Progenitor cell of endocrine pancreas (in vitro differentiated cells): ENCODE measurements at regions not wholly inside any gene's neighbourhood (a gene's known extent, or its start where the extent isn't known, plus 50 kb on each side); places are given as distances from the start of the nearest gene placed in this dataset.

Source experiments
- DNase-seq: peaks from one replicate; pipeline ENCODE4 v3.0.0; 2021; ENCODE audit warnings: low spot score; ENCODE audit not compliant: unreplicated experiment
- H3K27ac Mint-ChIP-seq: 2 replicates; pipeline ENCODE4 v1.8.0; 2021; ENCODE audit warnings: mild to moderate bottlenecking, moderate library complexity, mixed read lengths
- H3K27me3 Mint-ChIP-seq: 2 replicates; pipeline ENCODE4 v1.8.0; 2021; ENCODE audit warnings: mixed read lengths
- H3K36me3 Mint-ChIP-seq: 2 replicates; pipeline ENCODE4 v1.8.0; 2022; ENCODE audit warnings: mixed read lengths; ENCODE audit not compliant: insufficient read depth
- H3K4me1 Mint-ChIP-seq: 2 replicates; pipeline ENCODE4 v1.8.0; 2021; ENCODE audit warnings: low read depth, mixed read lengths
- H3K4me3 Mint-ChIP-seq: 2 replicates; pipeline ENCODE4 v1.8.0; 2021; ENCODE audit warnings: low read depth, mild to moderate bottlenecking, moderate library complexity, mixed read lengths
- H3K9me3 Mint-ChIP-seq: 2 replicates; pipeline ENCODE4 v1.8.0; 2021; ENCODE audit warnings: low read depth, mixed read lengths
- CTCF ChIP-seq: fragments of 200-600 bp; sonication (generic); IDR thresholded peaks from one replicate; pipeline ENCODE4 v1.5.0; 2021; ENCODE audit warnings: antibody characterized with exemption, mild to moderate bottlenecking; ENCODE audit not compliant: unreplicated experiment

GRCh38 chr13:106377931-106378662 lies 157.4 kb downstream of the EFNB2 start:
- no peaks in the 10 kb centered on the region for H3K27me3 Mint-ChIP-seq
- peaks cover 40% of the 10 kb centered on the region for H3K4me1 Mint-ChIP-seq
- no peak overlapping the region for H3K27ac Mint-ChIP-seq
- peaks cover 5% of the 10 kb centered on the region for H3K9me3 Mint-ChIP-seq
- H3K36me3 Mint-ChIP-seq, result no peaks in the 10 kb centered on the region
- no peak for TF ChIP-seq CTCF
- no peak for DNase-seq
- H3K4me3 Mint-ChIP-seq, result no peak overlapping the region

DNA sequence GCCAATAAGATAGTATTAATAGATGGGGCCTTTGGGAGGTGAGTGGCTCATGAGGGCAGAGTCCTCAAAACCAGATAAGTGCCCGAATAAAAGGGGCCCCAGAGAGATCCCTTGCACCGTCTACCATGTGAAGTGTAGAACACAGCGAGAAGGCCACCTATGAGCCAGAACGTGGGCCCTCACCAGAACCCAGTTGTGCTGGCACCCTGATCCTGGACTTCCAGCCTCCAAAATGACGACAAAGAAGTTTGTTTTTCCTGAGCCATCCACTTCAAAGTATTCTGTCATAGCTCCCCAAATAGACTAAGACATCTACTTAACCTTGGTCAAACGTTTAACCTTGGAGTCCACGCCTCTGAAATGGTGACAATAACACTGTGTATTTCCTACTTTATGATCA lies 158.1 kb downstream of the EFNB2 start:
- H3K27me3 Mint-ChIP-seq, result no peaks in the 10 kb centered on the region
- peaks cover 2% of the 10 kb centered on the region for H3K9me3 Mint-ChIP-seq
- no peaks in the 10 kb centered on the region for H3K36me3 Mint-ChIP-seq
- H3K4me3 Mint-ChIP-seq, result no peak overlapping the region
- no peak overlapping the region for H3K27ac Mint-ChIP-seq
- H3K4me1 Mint-ChIP-seq, result peaks cover 43% of the 10 kb centered on the region
- no peak for DNase-seq
- no peak for TF ChIP-seq CTCF

DNA sequence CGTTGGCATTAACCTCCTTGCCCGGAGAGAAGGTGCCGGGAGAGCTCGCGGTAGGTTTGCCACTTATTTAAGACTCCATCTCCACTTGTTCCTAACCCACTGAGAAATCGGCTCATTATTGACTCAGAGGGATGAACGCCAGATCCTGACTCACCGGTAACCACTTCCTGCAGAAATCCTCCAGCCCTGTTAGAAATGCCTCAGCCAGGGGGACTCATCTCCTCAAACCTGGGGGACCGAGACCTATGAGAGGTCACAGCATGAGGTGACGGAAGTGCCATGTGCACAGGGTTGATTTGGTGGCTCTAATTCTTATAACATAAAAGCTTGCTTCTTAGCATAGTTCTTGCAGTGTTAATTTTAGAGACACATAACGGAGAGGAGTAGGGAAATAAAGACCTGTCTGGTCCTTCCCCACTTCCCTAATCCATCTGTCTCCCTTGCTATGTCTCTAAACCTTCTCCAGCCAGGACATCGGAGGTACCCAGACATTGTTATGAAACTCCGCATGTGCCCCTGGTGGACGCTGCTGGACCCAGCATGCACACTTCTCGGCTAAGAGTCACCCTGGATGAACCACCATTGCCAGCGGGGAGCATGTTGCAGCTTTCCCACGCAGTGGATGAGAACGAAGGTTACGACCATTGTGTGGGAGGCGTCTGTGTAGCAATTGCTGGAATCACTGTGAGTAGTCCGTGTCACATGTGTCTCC lies 158.9 kb downstream of the EFNB2 start:
- Mint-ChIP-seq H3K4me1 (peaks cover 37% of the 10 kb centered on the region), H3K9me3 (peaks cover 2% of the 10 kb centered on the region), H3K27ac (no peak overlapping the region), H3K36me3 (no peaks in the 10 kb centered on the region), H3K27me3 (no peaks in the 10 kb centered on the region), H3K4me3 (no peak overlapping the region)
- no peak for TF ChIP-seq CTCF
- no peak for DNase-seq

DNA sequence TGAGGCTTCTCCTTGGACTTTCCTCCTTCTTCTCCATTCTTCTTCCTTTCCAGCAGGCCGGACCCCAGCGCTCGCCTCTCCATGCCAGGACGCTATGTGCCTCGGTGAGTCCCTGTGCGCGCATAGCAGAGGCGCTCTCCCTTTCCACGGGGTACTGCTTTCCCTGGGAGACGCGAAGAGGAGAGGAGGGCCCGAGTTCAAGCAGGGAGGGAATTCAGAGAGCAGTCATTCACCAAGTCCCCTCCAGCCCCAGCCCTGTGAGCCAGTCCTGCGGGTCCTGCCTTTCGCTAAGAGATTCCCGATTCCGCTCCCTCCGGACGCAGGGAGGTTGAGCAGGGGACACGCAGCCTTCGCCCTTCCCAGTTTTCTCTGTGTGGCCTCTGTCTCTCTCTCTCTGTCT lies 160.4 kb downstream of the EFNB2 start:
- Mint-ChIP-seq H3K27ac (no peak overlapping the region), H3K4me1 (peaks cover 23% of the 10 kb centered on the region), H3K4me3 (no peak overlapping the region), H3K36me3 (no peaks in the 10 kb centered on the region), H3K27me3 (no peaks in the 10 kb centered on the region), H3K9me3 (peaks cover 2% of the 10 kb centered on the region)
- TF ChIP-seq CTCF, result no peak
- DNase-seq, result no peak

DNA sequence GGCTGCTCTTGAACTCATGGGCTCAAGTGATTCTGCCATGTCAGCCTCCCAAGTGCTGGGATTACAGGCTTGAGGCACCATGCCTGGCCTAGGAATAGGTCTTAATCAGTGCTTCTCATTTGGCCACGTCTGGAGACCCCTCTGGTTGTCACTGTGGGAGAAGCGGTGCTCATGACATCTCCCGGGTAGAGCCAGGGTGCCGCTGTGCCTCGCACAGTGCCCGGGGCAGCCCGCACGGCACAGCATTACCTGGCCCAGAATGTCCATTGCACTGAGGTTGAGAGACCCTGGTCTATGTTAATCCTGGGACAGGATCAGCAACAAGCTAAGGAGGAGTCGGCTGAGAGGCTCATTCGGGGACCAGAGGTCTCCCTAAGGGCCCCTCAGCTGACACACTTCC lies 160.8 kb downstream of the EFNB2 start:
- no peaks in the 10 kb centered on the region for H3K36me3 Mint-ChIP-seq
- H3K4me3 Mint-ChIP-seq, result no peak overlapping the region
- no peak for DNase-seq
- H3K4me1 Mint-ChIP-seq, result peaks cover 19% of the 10 kb centered on the region
- peaks cover 2% of the 10 kb centered on the region for H3K9me3 Mint-ChIP-seq
- H3K27me3 Mint-ChIP-seq, result no peaks in the 10 kb centered on the region
- H3K27ac Mint-ChIP-seq, result no peak overlapping the region
- TF ChIP-seq CTCF, result no peak
